ENCODE measurements at regions not wholly inside any gene's neighbourhood (a gene's known extent, or its start where the extent isn't known, plus 50 kb on each side); places are given as distances from the start of the nearest gene placed in this dataset.

GRCh38 chr1:47659146-47659545, 221.3 kb downstream of the FOXD2 start:
- Histone ChIP-seq H3K27ac (no peak overlapping the region), H3K36me3 (no peaks in the 10 kb centered on the region), H3K4me1 (no peaks in the 10 kb centered on the region), H3K9me3 (no peaks in the 10 kb centered on the region), H3K4me3 (no peak overlapping the region), H3K27me3 (no peaks in the 10 kb centered on the region)
- no peak for TF ChIP-seq CTCF (IDR thresholded peaks at IDR 0.05)
- TF ChIP-seq POLR2A (IDR thresholded peaks at IDR 0.05), result no peak
- no peak for DNase-seq
- intact Hi-C loops (cut with DNase I; ENCODE audit: low total_unique reads), result no loop called here

- TF ChIP-seq CTCF (IDR thresholded peaks at IDR 0.05), result no peak
- no peak for TF ChIP-seq POLR2A (IDR thresholded peaks at IDR 0.05)
- H3K4me3 ChIP-seq, result no peak overlapping the region
- H3K27ac ChIP-seq, result no peak overlapping the region
- intact Hi-C loops (cut with DNase I; ENCODE audit: low total_unique reads), result no loop called here
- no peak for DNase-seq
- H3K9me3 ChIP-seq, result no peaks in the 10 kb centered on the region
- H3K27me3 ChIP-seq, result no peaks in the 10 kb centered on the region
- H3K36me3 ChIP-seq, result no peaks in the 10 kb centered on the region
- no peaks in the 10 kb centered on the region for H3K4me1 ChIP-seq
Observed at GRCh38 chr1:47660622-47661021, 222.8 kb downstream of the FOXD2 start.

GRCh38 chr1:47661040-47661439, 223.2 kb downstream of the FOXD2 start:
- no peaks in the 10 kb centered on the region for H3K36me3 ChIP-seq
- H3K27ac ChIP-seq, result no peak overlapping the region
- TF ChIP-seq POLR2A (IDR thresholded peaks at IDR 0.05) (no peak), CTCF (IDR thresholded peaks at IDR 0.05) (no peak)
- no peaks in the 10 kb centered on the region for H3K9me3 ChIP-seq
- intact Hi-C loops (cut with DNase I; ENCODE audit: low total_unique reads), result no loop called here
- DNase-seq, result no peak
- H3K27me3 ChIP-seq, result no peaks in the 10 kb centered on the region
- H3K4me3 ChIP-seq, result no peak overlapping the region
- H3K4me1 ChIP-seq, result no peaks in the 10 kb centered on the region

- H3K36me3 ChIP-seq, result no peaks in the 10 kb centered on the region
- no peak overlapping the region for H3K27ac ChIP-seq
- H3K9me3 ChIP-seq, result no peaks in the 10 kb centered on the region
- no peaks in the 10 kb centered on the region for H3K4me1 ChIP-seq
- intact Hi-C loops (cut with DNase I; ENCODE audit: low total_unique reads), result no loop called here
- no peaks in the 10 kb centered on the region for H3K27me3 ChIP-seq
- DNase-seq, result no peak
- no peak overlapping the region for H3K4me3 ChIP-seq
- no peak for TF ChIP-seq CTCF (IDR thresholded peaks at IDR 0.05)
Observed at GRCh38 chr1:47662068-47662467, 224.2 kb downstream of the FOXD2 start.

GRCh38 chr1:47663286-47663685, 225.4 kb downstream of the FOXD2 start:
- no peaks in the 10 kb centered on the region for H3K4me1 ChIP-seq
- H3K27ac ChIP-seq, result no peak overlapping the region
- no peak overlapping the region for H3K4me3 ChIP-seq
- H3K27me3 ChIP-seq, result no peaks in the 10 kb centered on the region
- TF ChIP-seq CTCF (IDR thresholded peaks at IDR 0.05) (no peak), POLR2A (IDR thresholded peaks at IDR 0.05) (no peak)
- intact Hi-C loops (cut with DNase I; ENCODE audit: low total_unique reads), result no loop called here
- DNase-seq, result no peak
- no peaks in the 10 kb centered on the region for H3K36me3 ChIP-seq
- H3K9me3 ChIP-seq, result no peaks in the 10 kb centered on the region

All from uterus (tissue), 3 donors.